Loucy (cell line): ENCODE measurements at regions not wholly inside any gene's neighbourhood (a gene's known extent, or its start where the extent isn't known, plus 50 kb on each side); places are given as distances from the start of the nearest gene placed in this dataset.

Experiments
- H2AFZ ChIP-seq: fragments of 200-600 bp; sonication (generic); 2 replicates; pipeline ENCODE4 v1.6.0; 2016; ENCODE audit warnings: antibody characterized with exemption, mild to moderate bottlenecking, low read length, moderate library complexity
- H3F3A ChIP-seq: fragments of 200-600 bp; 2 replicates; pipeline ENCODE4 v1.6.0; 2016; ENCODE audit warnings: antibody characterized with exemption, low read depth, mild to moderate bottlenecking
- H3K27me3 ChIP-seq: fragments of 200-600 bp; sonication (generic); 2 replicates; pipeline ENCODE4 v1.6.1; 2014; ENCODE audit warnings: low read length, mild to moderate bottlenecking; ENCODE audit not compliant: insufficient read depth, poor library complexity, severe bottlenecking
- H3K36me3 ChIP-seq: fragments of 200-600 bp; sonication (generic); 2 replicates; pipeline ENCODE4 v1.6.1; 2016; ENCODE audit warnings: low read length; ENCODE audit not compliant: insufficient read depth
- H3K4me1 ChIP-seq: fragments of 200-600 bp; sonication (generic); 2 replicates; pipeline ENCODE4 v1.5.1; 2014; ENCODE audit warnings: low read length, mild to moderate bottlenecking; ENCODE audit not compliant: insufficient read depth, poor library complexity, severe bottlenecking
- H3K4me2 ChIP-seq: fragments of 200-600 bp; sonication (generic); 2 replicates; pipeline ENCODE4 v1.6.0; 2014; ENCODE audit warnings: antibody characterized with exemption, low read length, low read depth, mild to moderate bottlenecking; ENCODE audit not compliant: poor library complexity, severe bottlenecking
- H3K4me3 ChIP-seq: fragments of 200-600 bp; sonication (generic); 2 replicates; pipeline ENCODE4 v1.5.1; 2014; ENCODE audit warnings: low read length, mild to moderate bottlenecking, mixed read lengths; ENCODE audit not compliant: poor library complexity, severe bottlenecking
- H3K79me2 ChIP-seq: fragments of 200-600 bp; sonication (generic); 2 replicates; pipeline ENCODE4 v1.6.1; 2014; ENCODE audit warnings: low read length; ENCODE audit not compliant: insufficient read depth
- H3K9ac ChIP-seq: fragments of 200-600 bp; sonication (generic); 2 replicates; pipeline ENCODE4 v1.6.0; 2014; ENCODE audit warnings: mild to moderate bottlenecking, low read depth, low read length, moderate library complexity; ENCODE audit not compliant: poor library complexity, severe bottlenecking
- H3K9me2 ChIP-seq: fragments of 200-600 bp; sonication (generic); replicated peaks from 2 replicates; pipeline ENCODE4 v1.6.1; 2016; ENCODE audit warnings: low read depth, low read length, mixed read lengths
- H3K9me3 ChIP-seq: fragments of 200-600 bp; sonication (generic); 2 replicates; pipeline ENCODE4 v1.6.1; 2014; ENCODE audit warnings: mild to moderate bottlenecking, antibody characterized with exemption, low read length, low read depth; ENCODE audit not compliant: insufficient read depth
- H4K20me1 ChIP-seq: fragments of 200-600 bp; sonication (generic); 2 replicates; pipeline ENCODE4 v1.6.0; 2014; ENCODE audit warnings: antibody characterized with exemption, low read length, mild to moderate bottlenecking; ENCODE audit not compliant: insufficient read depth, poor library complexity, severe bottlenecking
- EZH2phosphoT487 ChIP-seq: fragments of 200-600 bp; IDR thresholded peaks from 2 replicates; pipeline ENCODE4 v1.6.1; 2018; ENCODE audit warnings: antibody characterized with exemption, mild to moderate bottlenecking, moderate library complexity, borderline replicate concordance
- TF ChIP-seq, protein P1 (sequence below): fragments of 200-600 bp; sonication (generic); conservative IDR thresholded peaks from 2 replicates; pipeline ENCODE4 v1.5.1; 2014; ENCODE audit warnings: mild to moderate bottlenecking, antibody characterized with exemption, low read length

DNA sequence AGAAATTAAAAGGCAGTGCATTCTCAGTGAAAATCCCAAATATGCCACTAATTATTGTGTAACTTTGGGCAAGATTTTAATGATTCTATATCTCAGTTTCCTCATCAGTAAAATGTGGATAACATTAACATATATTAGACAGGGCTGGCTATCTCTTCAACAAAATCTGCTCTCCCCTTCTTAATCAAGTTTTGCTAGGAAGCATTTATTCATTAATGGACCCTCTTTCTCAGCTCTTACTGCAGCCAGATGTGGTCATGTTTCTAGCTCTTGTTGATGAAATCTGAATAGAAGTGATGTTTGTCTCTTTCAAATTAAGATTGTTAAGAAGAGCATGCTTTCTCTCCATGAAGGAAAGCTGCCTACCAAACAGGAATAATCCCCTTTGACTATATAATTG is 84.4 kb upstream of the PPFIA2 start:
- Histone ChIP-seq H2AFZ (no peak overlapping the region), H3K36me3 (no peaks in the 10 kb centered on the region), H3K9me3 (no peaks in the 10 kb centered on the region), H3K4me3 (no peak overlapping the region), H3K4me1 (no peaks in the 10 kb centered on the region), H3F3A (no peaks in the 10 kb centered on the region), H3K27me3 (no peaks in the 10 kb centered on the region), H3K79me2 (no peaks in the 10 kb centered on the region), H3K9me2 (no peaks in the 10 kb centered on the region), H4K20me1 (no peaks in the 10 kb centered on the region), H3K4me2 (no peak overlapping the region), H3K9ac (no peak overlapping the region)
- TF ChIP-seq, protein P1, sequence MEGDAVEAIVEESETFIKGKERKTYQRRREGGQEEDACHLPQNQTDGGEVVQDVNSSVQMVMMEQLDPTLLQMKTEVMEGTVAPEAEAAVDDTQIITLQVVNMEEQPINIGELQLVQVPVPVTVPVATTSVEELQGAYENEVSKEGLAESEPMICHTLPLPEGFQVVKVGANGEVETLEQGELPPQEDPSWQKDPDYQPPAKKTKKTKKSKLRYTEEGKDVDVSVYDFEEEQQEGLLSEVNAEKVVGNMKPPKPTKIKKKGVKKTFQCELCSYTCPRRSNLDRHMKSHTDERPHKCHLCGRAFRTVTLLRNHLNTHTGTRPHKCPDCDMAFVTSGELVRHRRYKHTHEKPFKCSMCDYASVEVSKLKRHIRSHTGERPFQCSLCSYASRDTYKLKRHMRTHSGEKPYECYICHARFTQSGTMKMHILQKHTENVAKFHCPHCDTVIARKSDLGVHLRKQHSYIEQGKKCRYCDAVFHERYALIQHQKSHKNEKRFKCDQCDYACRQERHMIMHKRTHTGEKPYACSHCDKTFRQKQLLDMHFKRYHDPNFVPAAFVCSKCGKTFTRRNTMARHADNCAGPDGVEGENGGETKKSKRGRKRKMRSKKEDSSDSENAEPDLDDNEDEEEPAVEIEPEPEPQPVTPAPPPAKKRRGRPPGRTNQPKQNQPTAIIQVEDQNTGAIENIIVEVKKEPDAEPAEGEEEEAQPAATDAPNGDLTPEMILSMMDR = no peak
- TF ChIP-seq EZH2phosphoT487 = no peak

DNA sequence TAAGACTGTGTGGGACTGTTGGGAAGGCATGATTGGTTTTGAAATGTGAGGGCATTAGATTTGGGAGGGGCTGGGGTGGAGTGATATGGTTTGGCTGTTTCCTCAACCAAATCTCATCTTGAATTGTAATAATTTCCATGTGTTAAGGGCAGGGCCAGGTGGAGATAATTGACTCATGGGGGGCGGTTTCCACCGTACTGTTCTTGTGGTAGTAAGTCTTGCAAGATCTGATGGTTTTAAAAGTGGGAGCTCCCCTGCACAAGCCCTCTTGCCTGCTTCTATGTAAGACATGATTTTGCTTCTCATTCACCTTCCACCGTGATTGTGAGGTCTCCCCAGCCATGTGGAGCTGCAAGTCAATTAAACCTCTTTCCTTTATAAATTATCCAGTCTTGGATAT is 76.6 kb upstream of the PPFIA2 start:
- Histone ChIP-seq H3K9me3 (no peaks in the 10 kb centered on the region), H3K27me3 (no peaks in the 10 kb centered on the region), H4K20me1 (no peaks in the 10 kb centered on the region), H3K4me3 (no peak overlapping the region), H3K79me2 (no peaks in the 10 kb centered on the region), H3K36me3 (no peaks in the 10 kb centered on the region), H3K4me2 (no peak overlapping the region), H3K9me2 (0 out of 2 replicates have a peak, but pooled peaks cover 3% of the 10 kb centered on the region), H3F3A (no peaks in the 10 kb centered on the region), H2AFZ (no peak overlapping the region), H3K9ac (no peak overlapping the region), H3K4me1 (no peaks in the 10 kb centered on the region)
- TF ChIP-seq, protein P1 = no peak
- no peak for TF ChIP-seq EZH2phosphoT487

DNA sequence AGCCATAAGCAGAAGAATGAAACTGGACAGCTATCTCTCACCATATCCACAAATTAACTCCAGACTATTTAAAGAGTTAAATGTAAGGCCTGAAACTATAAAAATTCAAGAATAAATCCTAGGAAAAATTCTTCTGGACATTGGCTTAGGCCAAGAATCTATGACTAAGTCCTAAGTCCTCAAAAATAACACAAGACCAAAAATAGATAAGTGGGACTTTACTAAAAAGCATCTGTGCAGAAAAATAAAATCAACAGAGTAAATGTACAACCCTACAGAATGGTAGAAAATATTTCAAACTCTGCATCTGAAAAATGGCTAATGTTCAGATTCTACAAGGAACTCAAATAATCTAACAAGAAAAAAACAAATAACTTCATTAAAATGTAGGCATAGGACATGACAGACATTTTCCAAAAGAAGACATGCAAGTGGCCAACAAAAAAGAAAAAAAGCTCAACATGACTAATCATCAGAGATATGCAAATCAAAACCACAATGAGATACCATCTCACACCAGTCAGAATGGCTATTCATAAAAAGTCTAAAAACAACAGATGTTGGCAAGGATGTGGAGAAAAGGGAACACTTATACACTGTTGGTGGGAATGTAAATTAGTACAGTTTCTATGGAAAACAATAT is 61.0 kb upstream of the PPFIA2 start:
- no peak overlapping the region for H3K4me3 ChIP-seq
- H3K9me3 ChIP-seq = no peaks in the 10 kb centered on the region
- H3K27me3 ChIP-seq = no peaks in the 10 kb centered on the region
- no peaks in the 10 kb centered on the region for H3K79me2 ChIP-seq
- H3K9me2 ChIP-seq = no peaks in the 10 kb centered on the region
- no peak overlapping the region for H3K9ac ChIP-seq
- TF ChIP-seq, protein P1 = no peak
- TF ChIP-seq EZH2phosphoT487 = no peak
- H3K4me2 ChIP-seq = no peak overlapping the region
- H3K36me3 ChIP-seq = no peaks in the 10 kb centered on the region
- no peak overlapping the region for H2AFZ ChIP-seq
- H4K20me1 ChIP-seq = no peaks in the 10 kb centered on the region
- no peaks in the 10 kb centered on the region for H3F3A ChIP-seq
- H3K4me1 ChIP-seq = no peaks in the 10 kb centered on the region
